HG03378 (cell line): ENCODE measurements at regions not wholly inside any gene's neighbourhood (a gene's known extent, or its start where the extent isn't known, plus 50 kb on each side); places are given as distances from the start of the nearest gene placed in this dataset.
"Not testable (repeated sequence)": the region's sequence is repeated elsewhere in the genome, so short reads cannot be mapped to it uniquely, and the experiment has no call there.

Source experiments
- ATAC-seq: cut with Tn5 transposase; IDR thresholded peaks from one replicate; pipeline ENCODE4 v1.9.1; 2021; ENCODE audit warnings: mild to moderate bottlenecking, moderate library complexity; ENCODE audit not compliant: unreplicated experiment

- no peak for ATAC-seq
These were observed 990.9 kb downstream of the EPHA7 start for GRCh38 chr6:92428448-92428847.

DNA sequence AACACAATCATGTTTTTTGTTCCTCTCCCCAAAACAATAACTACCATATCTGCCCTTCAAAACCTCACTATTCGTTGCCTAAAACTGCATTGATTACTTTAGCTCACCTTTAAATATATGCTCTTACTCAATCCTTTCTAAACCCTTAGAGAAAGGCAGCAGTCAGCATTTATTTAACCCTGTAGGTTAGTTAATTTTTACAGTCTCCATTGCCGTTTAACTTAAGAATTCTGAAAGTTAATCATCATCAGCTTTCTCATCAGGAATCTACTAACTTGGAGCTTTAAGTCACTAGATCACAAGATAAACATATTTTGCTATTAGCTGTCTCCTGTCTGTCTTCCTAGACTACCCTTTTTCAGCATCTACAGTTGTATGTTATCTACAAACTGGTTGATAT is 991.9 kb downstream of the EPHA7 start:
- ATAC-seq, result no peak

DNA sequence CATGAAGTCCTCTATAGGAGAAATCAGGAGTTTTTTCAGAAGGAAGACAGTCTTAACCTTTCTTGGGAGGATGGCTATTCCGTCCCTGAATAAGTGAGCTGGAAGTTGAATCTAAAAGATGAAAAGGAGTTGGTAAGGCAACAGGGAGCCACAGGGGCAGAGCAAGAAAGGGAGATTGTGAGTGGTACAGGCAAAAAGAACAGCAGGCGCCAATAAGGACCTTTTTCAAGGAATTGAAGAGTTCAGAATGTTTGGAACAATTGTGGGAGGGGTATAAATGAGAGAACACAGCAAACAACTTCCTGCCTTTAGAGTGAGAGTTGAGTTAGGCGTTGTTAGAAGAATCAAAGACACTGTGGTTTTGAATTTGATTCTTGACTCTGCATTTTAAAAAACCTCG is 1003.7 kb downstream of the EPHA7 start:
- no peak for ATAC-seq

DNA sequence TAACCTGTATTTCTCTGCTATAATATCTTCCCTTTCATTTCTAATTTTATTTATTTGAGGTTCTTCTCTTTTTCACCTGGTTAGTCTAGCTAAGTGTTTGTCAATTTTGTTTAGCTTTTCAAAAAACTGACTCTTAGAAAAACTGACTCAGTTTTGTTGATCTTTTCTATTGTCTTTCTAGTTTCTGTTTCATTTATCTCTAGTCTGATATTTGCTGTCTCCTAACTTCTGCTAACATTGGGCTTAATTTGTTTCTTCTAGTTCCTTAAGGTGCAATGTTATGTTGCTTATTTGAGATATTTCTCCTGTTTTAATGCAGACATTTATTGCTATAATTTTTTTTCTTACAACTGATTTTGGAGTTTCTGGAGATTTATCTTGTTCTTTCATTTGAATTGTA is 1011.0 kb downstream of the EPHA7 start:
- ATAC-seq, result no peak

- no peak for ATAC-seq
These were observed 1015.1 kb downstream of the EPHA7 start for GRCh38 chr6:92404281-92404680.

GRCh38 chr6:92399911-92400310 is 1019.4 kb downstream of the EPHA7 start:
- ATAC-seq, result no peak

GRCh38 chr6:92388706-92389105 is 1030.7 kb downstream of the EPHA7 start:
- ATAC-seq, result not testable (repeated sequence)

GRCh38 chr6:92380803-92381601 is 1038.4 kb downstream of the EPHA7 start:
- ATAC-seq, result no peak

DNA sequence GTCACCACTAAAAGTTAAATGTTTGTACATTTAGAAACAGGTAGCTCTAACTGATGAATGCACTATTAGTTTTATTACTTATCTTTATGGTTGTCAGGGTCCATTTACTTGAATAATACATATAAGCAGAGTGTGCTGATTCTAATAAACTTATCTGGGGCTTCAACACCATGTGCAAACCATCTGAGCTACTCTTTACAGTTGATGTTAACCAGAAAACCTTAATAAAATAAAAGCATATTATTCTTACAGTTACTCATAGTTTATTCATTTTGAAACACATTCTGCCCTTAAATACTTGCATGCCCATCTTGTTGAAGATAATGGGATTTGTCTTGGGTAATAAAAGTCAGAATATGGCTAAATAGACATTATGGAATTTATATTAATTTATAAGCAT is 1042.2 kb downstream of the EPHA7 start:
- ATAC-seq, result no peak

GRCh38 chr6:92376691-92377090 is 1042.7 kb downstream of the EPHA7 start:
- ATAC-seq, result no peak

GRCh38 chr6:92371211-92372208 is 1047.8 kb downstream of the EPHA7 start:
- ATAC-seq, result no peak

DNA sequence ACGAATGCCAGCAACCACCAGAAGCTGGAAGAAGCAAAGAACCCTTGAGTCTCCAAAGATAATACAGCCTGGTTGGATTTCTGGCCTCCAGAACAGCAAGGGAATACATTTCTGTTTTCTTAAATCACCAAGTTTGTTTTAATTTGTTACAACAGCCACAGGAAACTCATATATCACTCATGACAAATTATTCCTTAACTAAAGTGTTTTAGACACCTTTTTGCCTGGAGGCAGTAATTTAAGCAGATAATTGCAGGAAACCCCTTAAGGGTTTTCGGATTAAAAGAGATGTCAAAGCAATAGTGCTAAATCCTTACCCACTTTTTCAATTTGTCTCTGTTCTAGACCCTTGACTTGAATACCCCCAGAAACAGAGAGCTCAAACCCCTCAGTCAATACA is 1050.0 kb downstream of the EPHA7 start:
- no peak for ATAC-seq

DNA sequence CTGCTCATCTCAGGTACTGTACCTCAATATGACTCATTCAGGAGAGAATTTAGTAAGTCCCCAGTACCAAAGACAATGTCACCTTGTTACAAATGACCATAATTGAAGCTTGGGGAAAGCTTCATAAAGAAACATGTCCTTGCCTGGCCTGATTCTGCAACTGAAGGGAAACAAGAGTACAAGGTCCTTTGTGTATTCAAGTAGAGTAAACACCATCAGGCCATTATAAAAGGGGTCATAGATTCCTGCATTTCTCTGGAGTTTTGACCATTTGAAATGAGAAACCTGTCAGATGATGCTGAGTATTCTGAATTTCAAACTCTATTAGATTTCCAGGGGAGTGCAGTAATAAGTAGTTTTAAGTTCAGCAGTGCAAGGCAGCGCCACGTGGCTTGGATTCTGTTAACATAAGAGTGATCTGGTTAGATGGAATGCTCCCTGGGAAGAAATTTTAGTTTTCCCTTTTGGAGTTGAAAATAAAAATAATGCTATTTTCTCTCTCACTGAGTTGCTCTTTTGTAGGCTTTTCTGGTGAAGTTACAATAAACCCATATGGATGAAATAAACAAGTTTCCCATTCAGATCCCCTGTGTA is 1054.3 kb downstream of the EPHA7 start:
- ATAC-seq, result no peak

DNA sequence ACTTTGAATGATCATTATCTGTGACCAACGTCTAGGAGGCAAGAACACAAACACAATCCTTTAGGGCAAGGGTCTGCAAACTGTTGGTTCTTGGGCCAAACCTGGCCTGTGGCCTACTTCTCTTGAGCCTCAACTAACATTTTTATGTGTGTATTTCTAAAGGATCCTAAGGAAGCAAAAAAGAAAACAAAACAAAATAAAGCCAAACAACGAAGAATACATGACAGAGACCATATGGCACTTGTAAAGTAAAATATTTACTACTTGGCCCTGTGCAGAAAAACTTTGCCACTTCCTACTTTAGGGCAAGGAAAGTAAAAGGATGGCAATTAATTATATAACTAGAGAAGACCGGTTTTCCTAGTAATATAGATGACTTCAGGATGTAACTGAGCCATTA is 1056.2 kb downstream of the EPHA7 start:
- ATAC-seq, result no peak

- no peak for ATAC-seq
These were observed 1057.0 kb downstream of the EPHA7 start for GRCh38 chr6:92362404-92362803.

DNA sequence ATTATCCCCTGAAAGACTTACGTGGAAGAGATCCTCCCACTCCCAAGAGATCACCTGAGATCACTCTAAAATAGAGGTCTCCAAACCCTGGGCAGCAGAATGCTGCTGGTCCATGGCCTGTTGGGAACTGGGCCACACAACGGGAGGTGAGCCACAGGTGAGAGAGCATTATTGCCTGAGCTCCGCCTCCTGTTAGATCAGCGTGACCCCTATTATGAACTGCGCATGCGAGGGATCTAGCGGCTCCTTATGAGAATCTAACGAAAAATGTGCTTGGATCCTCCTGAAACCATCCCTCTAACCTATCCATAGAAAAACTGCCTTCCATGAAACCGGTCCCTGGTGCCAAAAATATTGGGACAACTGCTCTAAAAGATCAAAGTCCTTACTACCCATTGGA is 1057.4 kb downstream of the EPHA7 start:
- no peak for ATAC-seq

- no peak for ATAC-seq
These were observed 1065.0 kb downstream of the EPHA7 start for GRCh38 chr6:92354270-92354829.

DNA sequence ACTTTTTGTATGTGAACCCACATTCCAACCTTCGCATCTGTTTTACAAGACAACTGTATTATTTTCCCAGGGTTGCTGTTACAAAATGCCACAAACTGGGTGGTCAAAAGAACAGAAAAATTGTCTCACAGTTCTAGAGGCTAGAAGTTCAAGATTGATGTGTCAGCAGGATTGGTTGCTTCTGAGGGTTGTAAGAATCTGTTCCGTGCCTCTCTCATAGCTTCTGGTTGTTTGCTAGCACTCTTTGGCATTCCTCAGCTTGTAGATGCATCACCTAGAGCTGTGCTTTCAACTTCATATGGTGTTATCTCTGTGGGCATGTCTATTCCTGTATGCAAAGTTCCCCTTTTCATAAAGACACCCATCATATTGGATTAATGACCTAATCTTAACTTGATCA is 1067.2 kb downstream of the EPHA7 start:
- ATAC-seq, result no peak

- no peak for ATAC-seq
These were observed 1078.2 kb downstream of the EPHA7 start for GRCh38 chr6:92341201-92341600.

DNA sequence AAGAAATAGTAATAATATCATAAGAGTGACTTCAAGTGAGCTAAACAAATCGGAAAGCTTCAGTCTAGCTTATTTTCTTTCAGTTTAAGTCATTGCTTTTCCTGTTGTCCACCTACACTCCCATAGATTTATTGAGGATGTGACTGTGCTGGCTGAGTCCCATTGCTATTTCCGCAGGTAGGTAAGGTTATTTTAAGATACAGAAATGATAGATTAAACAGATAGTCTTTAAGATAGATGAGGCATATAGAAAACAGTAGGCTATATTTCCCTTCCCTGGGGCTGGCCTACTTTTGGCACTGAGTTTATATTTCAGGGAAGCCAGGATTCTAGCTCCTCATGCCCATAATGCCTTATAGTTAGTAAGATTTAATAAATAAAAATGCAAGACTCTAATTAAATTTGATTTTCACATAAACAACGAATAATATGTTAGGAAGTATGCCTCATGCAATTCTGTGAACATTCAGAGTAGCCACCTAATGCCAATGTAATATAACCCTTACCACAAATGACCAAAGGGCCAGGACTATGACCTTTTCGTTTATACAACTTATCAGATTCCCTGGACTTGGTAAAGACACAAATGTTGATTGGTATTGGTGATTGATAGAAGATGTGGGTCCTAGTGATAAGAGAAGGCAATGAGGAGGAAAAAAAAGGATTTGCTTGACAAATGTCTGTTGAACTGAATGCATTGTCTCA is 1079.3 kb downstream of the EPHA7 start:
- no peak for ATAC-seq

GRCh38 chr6:92337571-92337970 is 1081.8 kb downstream of the EPHA7 start:
- ATAC-seq, result no peak
